HCEC 1CT (cell line): ENCODE measurements at regions not wholly inside any gene's neighbourhood (a gene's known extent, or its start where the extent isn't known, plus 50 kb on each side); places are given as distances from the start of the nearest gene placed in this dataset.

Experiments
- DNase-seq: peaks from one replicate; pipeline ENCODE4 v3.0.0-alpha.2; 2017

GRCh38 chr11:131240421-131240820, 130.0 kb upstream of the NTM start:
- no peak for DNase-seq

- DNase-seq, result no peak
Observed at GRCh38 chr11:131242476-131243000, 127.9 kb upstream of the NTM start.

- DNase-seq, result no peak
Observed at GRCh38 chr11:131246156-131246555, 124.3 kb upstream of the NTM start.

- DNase-seq, result no peak
Observed at GRCh38 chr11:131246663-131247062, 123.8 kb upstream of the NTM start.

- no peak for DNase-seq
Observed at GRCh38 chr11:131248588-131248987, 121.8 kb upstream of the NTM start.

GRCh38 chr11:131253142-131253655, 117.2 kb upstream of the NTM start:
- DNase-seq, result no peak

- no peak for DNase-seq
Observed at GRCh38 chr11:131253656-131254151, 116.7 kb upstream of the NTM start.

GRCh38 chr11:131254254-131254653, 116.2 kb upstream of the NTM start:
- DNase-seq, result no peak

GRCh38 chr11:131274233-131274632, 96.2 kb upstream of the NTM start:
- DNase-seq, result no peak

GRCh38 chr11:131275580-131275979, 94.8 kb upstream of the NTM start:
- no peak for DNase-seq

- DNase-seq, result no peak
Observed at GRCh38 chr11:131278472-131278871, 91.9 kb upstream of the NTM start.

- DNase-seq, result no peak
Observed at GRCh38 chr11:131279654-131280384, 90.6 kb upstream of the NTM start.

GRCh38 chr11:131281316-131281715, 89.1 kb upstream of the NTM start:
- DNase-seq, result no peak

GRCh38 chr11:131284041-131284440, 86.4 kb upstream of the NTM start:
- DNase-seq, result no peak

- no peak for DNase-seq
Observed at GRCh38 chr11:131288521-131289091, 81.8 kb upstream of the NTM start.

GRCh38 chr11:131290185-131290584, 80.2 kb upstream of the NTM start:
- DNase-seq, result no peak

GRCh38 chr11:131295986-131296385, 74.4 kb upstream of the NTM start:
- DNase-seq, result no peak

GRCh38 chr11:131297441-131297840, 73.0 kb upstream of the NTM start:
- no peak for DNase-seq

GRCh38 chr11:131299598-131300438, 70.6 kb upstream of the NTM start:
- DNase-seq, result no peak

GRCh38 chr11:131300439-131300717, 70.0 kb upstream of the NTM start:
- no peak for DNase-seq

- DNase-seq, result no peak
Observed at GRCh38 chr11:131301306-131301705, 69.1 kb upstream of the NTM start.

GRCh38 chr11:131302836-131303235, 67.6 kb upstream of the NTM start:
- DNase-seq, result no peak

- no peak for DNase-seq
Observed at GRCh38 chr11:131303611-131304119, 66.8 kb upstream of the NTM start.
